HG03196 (cell line): ENCODE measurements at regions not wholly inside any gene's neighbourhood (a gene's known extent, or its start where the extent isn't known, plus 50 kb on each side); places are given as distances from the start of the nearest gene placed in this dataset.
"Not testable (repeated sequence)": the region's sequence is repeated elsewhere in the genome, so short reads cannot be mapped to it uniquely, and the experiment has no call there.

Source experiments
- ATAC-seq: cut with Tn5 transposase; IDR thresholded peaks from one replicate; pipeline ENCODE4 v1.9.1; 2021; ENCODE audit not compliant: unreplicated experiment

DNA sequence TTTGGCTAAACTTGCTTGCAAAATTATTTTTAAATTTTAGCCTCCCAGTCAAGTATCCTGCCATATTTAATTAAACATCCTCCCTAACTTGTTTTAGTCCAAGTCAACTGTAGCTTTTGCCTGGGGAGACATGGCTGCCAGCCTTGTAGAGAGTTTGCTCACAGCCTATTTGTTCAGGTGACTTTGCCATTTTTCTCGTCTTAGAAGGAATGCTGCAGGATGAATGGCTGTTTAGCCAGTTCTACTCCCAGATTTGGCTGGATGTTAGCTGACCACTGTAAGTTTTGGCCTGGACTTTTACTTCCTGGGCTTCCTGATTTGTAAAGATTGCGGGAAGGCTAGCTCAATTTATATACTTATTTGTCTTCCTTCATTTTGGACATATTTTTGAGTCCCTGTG is 236.4 kb upstream of the SGO1 start:
- ATAC-seq: no peak

DNA sequence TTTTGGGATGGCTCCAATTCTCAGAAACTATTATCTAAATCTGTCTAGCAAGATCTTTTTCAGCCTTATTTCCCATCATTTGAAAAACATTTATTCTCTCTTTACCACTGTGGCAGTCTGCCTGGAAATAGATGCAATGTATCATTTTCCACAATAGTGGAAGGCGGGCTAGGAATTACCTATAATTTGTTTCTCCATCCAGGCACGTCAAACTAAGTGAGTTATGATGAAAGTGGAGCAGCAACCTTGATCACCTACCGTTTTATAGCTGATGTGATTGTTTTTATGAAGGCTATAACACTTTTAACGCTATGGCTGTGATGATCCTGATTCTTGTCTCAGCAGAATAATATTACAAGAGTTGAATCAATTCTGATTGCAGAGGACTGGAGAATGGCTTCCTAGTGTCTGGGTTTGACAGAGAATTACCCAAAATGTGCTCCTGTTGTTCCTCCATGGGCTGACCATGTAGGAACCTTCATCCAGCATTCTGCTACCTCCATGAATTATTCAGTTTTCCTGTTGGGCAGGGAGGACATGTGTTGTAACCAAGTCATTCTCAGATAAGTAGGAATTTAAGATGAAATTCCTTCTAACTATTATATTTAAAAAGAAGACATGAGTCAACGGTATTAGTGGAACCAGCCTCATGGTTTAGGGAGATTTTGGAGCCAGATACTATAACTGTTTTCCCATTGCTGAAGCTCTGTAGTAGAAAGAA is 231.5 kb upstream of the SGO1 start:
- no peak for ATAC-seq

DNA sequence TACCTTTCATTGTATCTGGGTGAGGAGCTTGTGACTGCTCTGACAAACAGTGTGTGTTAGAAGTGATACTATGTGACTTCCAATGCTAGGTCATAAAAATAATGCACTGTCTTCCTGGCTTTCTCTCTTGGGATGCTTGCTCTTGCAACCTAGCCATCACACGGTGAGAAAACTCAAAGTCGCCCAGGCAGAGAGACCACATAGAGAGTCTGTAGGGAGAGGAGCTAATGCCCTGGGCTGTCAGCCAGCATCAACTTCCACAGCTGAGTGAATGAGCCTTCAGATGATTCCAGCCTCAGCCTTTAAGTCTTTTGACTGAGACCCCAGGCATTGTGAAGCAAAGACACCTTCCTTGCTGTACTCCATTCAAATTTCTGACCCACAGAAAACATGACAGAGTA is 220.6 kb upstream of the SGO1 start:
- no peak for ATAC-seq

DNA sequence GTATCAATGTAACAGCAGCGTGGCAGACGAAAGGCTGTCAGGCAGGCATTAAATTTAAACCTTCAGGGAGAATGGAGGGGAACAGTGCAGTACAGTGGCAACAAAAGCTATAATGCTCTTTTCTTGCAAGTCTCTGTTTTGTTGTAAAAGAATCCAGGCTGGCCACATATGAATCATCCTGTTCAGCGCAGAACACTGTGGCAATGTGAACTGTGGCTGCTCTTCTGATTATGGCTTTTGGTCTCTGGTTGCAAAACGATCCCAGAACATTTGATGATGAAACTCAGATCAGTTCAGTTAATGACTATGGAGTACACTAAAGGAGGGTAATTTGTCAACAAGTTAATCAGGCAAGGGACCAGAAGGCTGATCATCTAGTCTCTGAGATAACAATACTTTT is 219.7 kb upstream of the SGO1 start:
- ATAC-seq: no peak

DNA sequence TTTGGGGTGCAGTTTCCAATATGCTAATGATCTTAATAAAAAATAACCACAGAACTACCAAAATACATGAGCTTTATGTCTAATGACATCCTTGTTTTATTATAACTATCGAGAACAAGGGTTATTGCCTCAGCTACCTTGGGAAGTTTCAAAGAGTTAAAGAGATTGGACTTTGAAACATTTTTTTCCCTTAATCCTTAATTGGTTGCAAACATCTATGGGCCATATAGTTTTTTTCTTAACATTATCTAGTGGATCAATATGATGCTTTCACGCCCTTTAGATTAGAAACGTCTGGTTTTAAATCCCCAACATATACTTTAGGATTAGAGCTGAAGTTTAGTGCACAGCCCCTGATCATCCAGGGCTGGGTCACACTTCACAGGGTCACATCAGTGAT is 219.2 kb upstream of the SGO1 start:
- ATAC-seq: no peak

DNA sequence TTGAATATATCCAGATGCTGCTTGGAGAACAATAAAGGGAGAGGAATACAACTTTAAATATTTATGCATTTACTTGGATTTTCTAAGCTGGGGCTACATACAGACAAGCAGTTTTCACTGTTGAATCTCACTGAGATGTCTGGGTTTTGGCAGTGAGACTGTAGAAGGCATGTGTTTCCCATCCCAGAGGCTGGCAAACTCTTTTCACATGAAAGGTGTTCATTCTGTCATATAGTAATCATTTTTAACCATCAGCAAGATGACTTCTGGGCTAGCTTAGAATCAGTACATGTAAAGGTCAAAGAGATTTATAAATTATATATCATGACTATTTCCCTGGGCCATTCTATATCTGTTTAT is 218.7 kb upstream of the SGO1 start:
- no peak for ATAC-seq

DNA sequence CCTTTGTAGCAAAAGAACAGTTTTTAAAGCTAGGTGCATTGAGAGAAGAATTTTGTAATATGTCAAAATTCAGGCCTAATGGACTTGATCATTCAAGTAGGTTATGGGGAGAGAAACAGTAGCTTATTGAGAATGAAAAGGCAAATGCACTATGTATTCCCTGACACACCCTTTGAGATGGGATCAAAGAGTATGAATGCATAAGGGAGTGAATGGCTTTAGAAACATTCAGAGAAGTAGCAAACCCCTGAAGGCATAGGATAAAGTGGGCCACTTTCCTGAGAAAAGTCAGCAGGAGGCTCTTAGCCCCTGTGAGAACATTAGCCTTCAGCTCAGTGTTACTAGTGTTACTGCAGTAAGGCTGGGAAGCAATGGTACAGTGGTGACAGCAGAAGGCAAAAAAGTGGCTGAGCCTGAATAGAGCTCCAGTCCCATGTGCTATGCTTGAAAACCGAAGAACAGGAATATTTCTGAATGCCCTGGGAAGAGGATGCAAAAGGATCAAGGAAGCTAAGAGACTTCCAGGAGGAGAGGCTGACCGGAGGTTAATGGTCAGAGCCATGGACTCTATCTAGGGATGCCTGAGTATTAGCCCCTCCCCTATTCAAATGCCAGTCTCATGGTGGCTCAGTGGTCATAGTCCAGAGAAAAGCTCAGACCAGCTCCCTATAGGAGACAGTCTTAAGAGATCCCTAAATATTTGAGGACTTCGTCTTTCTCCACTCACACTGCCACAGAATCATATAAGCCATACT is 218.2 kb upstream of the SGO1 start:
- ATAC-seq: no peak

DNA sequence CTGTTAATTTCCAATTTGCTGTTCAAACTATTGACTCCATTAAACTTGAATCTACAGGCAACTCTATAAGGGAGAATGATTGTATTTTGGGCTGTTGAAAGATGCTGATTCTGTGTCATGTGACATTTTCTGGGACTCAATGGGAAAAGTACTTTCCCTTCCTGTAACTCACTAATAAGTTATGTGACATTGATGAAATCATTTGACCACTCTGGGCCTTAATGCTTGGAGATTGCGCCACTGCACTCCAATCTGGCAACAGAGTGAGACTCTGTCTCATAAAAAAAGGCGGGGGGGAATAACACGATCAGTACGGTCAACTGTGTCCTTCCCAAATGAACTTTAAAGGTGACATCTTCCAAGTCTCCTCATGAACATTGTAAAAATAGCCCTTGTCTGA is 215.2 kb upstream of the SGO1 start:
- no peak for ATAC-seq

DNA sequence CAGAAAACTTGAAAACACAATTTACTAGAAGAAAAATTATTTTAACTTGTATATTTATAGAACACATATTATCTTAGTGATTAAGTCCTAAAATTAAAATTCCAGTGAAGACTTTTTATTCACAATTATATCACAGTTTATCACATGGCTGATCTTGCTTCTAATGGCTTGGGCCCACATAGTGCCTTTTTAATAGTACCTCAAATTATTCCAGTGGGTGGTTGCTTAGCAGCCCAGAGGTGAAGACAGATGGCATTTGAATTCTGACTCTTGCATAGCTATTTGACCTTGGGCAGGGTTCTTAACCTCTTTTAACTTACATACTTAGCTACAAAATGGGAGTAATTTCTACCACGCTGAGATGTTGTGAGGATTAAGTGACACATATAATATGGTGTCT is 214.7 kb upstream of the SGO1 start:
- ATAC-seq: no peak

DNA sequence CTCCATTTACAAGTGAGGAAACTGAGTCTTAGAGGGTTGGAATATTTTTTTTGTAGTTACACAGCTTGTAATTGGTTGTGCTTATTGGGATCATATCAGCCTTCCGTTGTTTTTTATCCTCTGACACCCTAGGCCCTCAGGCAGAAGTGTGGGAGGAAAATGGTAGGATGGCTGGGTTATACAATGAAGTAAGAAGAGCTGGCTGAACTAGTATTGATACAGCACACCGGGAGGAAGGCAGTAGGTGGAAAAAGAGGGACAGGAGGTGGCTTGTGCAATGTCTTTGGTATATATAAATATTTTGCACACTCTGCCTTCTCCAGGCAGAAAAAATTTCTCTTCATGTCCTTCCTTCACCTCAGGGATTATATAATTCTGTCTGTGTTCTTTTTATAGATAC is 214.3 kb upstream of the SGO1 start:
- no peak for ATAC-seq

DNA sequence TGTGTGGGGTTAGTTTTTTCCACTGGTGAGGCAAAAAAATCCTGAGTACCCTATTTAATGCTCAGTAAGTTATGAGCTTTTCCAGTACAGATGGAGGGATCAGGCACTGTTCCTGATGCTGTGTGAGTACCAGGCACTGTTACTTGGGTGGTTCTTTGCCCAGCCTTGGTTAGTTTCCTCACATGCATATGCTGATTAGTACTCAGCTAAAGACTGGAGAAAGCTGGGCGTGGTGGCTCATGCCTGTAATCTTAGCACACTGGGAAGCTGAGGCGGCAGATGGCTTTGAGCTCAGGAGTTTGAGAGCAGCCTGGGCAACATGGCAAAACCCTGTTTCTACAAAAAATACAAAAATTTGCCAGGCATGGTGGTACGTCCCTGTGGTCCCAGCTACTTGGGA is 210.3 kb upstream of the SGO1 start:
- ATAC-seq: no peak

DNA sequence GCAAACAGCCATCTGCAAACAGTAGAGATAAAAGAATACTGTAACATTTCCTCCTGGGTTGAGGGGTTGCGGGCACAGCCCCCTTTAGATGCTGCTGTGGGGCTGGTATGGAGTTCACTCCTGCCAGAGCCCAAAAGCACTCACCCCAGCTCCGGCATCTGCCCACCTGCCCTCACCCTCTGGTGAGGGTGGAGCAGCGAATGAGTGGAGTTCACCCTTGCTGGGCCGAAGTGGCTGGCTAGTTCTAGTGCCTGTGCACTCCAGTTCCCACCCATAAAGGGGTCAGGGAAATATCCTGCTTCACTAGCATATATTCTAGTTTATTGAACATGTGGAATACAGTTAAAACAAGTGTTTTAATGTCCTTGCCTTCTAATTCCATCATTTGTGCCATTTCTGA is 209.7 kb upstream of the SGO1 start:
- no peak for ATAC-seq

DNA sequence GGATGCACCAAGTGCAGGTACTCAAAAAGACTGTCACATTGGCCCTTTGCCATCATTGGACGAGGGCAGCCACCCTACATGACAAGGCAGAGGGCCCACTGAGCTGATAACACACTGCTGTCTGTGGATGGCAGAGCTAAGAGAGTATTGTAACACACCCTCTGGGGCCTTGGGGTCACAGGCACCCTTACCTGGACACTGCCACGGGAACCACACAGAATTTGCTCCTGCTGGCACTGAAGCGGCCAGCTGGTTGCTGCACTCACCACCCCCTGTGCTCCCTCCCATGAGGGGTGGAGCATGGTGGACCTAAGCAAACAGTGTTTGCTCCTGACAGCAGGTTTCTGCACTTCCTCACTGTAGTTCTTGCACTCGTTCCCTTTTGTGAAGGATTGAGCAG is 208.2 kb upstream of the SGO1 start:
- no peak for ATAC-seq

DNA sequence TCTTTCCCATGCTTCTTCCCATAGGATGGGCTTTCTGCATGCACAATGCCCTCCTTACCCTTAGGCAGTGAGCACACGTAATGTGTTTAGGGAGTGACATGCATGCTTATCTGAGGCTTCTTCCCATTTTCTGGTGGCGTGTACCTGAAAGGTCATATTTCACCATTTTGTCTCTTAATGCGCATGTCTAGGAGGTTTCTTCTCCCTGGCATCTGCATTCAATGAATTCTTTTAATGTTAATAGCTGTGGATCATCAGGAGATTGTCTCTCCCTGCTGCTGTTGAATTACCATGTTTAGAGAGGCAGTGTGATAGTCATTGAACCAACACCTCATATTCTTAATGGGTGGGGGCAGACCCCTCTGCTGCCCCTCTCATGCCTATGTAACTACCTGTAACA is 205.6 kb upstream of the SGO1 start:
- no peak for ATAC-seq

DNA sequence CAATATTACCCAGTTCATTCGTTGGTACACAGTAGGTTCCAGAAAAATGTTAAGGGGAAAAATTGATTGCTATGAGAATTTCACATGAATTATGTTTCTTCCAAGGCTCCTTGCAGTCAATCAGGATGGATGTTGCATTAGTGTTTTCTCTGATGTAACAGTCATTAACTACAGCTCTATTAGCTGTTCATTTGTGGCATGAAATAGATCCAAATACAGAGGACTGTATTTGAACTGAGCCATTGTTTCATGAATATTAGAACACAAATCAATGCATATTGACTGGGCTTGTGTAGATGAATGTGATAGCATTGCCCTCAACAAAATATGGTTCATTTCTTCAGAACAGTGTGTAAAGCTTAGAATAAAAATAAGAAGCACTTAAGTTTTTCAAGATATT is 203.0 kb upstream of the SGO1 start:
- no peak for ATAC-seq

DNA sequence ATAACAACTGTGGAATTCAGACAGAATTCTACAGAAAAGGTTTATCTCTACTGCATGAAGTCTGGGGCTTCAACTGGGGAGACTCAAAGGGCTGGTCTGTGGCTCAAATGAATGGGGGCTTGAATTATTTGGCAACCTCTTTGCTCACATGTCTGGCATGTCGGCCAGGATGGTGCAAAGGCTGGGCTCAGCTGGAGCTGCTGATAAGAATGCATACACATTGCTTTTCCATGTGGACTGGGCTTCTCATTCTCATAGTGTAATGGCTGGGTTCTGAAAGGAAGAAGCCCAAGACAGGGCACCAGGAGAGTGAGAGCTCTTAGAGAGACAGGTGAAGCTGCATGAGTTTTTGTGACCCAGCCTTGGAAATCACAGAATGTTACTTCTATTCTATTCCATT is 194.3 kb upstream of the SGO1 start:
- ATAC-seq: no peak

DNA sequence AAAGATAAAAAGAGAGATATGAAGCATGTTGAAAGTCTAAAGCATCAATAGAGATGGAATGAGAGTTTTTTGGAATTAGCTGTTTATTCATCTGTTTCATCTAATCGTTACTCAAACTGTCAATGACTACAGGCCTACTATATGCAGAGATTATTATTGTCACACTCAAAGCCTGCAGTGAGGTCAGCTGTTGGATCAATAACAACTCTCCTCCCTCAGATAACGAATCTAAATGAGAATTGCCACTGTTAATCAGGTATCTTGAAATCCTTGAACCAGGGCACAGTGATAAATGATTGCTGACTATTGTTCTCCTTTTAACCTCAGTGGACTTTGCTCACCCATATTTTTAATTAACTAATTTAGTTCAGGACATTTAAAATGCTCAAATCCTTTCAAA is 192.3 kb upstream of the SGO1 start:
- ATAC-seq: no peak

DNA sequence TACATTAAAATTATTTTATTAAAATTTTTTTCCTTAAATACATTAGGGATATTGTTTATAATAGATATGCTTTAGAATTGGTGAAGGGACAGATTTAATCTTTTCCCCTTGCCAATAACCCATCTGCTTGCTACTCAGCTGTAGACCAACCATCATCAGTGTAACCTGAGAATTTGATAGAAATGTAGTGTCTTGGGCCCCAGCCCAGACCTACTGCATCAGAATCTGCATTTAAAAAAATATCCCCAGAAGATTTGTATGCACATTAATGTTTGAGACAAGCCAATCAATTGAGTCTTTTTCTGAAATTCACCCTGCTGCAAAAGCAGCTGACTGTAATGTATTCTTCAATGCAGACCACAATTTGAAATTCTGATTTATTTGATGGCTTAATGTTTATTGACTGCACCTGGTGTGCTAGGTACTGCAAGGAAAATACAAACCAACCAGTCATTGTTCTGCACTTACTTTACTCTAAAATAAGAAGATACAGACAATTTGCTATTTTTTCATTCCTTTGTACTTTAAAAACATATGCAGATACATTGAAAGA is 190.7 kb upstream of the SGO1 start:
- no peak for ATAC-seq

DNA sequence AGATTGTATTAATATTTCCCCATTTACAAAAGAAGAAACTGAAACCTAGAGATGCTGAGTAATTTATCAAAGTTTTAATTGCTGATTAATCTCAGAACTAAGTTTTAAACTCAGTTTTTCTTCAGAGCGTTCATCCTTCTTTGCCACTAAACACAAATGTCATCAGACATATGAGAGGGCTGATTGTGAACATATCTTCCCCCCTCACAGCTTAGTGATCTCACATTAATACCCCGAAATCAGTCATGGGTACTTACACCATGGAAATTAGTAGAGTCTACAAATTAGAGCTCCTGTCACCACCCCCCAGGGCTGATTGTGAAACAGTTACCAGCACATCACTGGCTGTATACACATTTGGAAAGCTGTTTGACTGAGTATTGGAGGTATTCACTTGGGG is 189.3 kb upstream of the SGO1 start:
- ATAC-seq: no peak

DNA sequence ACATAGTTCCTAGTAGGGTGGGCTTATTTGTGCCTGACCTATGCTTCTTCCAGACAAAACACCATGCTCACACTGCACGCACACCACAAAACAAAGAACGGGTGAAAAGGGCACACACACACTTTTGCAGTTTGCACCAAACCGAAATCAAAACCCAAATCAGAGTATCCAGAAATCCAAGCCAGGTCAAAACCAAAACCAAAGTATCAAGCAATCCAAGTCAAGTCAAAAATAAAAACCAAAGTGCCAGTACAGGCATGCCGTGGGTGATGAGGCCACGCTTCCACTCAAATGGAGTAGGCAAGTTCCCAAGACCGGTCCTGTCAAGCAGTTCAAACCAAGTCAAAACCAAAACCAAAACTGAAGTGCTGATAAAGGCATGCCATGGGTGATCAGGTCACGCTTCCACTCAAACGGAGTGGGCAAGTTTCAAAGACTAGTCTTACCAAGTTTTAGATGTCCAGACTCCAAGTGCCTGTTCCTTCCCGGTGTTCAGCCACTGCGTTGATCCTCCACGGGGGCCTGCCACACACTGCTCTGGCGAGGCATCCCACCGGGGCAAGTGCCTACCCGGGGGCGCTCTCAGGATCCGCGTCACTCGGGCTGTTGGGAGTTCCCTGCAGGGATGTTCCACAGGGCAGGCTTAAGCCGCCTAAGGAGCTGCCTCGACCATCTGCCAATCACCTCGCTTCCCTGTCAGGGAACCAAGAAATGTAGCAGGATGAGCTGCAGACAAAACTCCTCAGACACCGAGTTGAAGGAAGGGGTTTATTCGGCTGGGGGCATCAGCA is 184.5 kb upstream of the SGO1 start:
- not testable (repeated sequence) for ATAC-seq

DNA sequence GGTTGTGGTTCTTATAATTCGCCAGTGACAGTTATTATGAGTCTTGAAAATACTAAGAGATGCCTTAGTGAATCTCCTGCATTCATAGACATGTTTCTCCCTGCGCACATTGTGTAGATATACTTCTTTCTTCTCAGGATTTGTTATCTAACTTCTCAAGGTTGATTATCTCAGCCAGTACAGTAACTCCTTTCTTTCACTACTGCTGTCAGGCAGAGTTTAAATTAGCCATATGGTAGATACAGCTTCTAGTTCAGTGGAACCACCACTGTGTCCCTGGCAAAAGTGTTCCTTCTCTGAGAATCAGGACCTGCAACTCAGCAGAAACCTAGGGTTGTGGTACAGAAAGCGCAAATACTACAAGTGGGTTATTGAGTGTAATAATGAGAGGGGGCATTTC is 175.0 kb upstream of the SGO1 start:
- no peak for ATAC-seq

DNA sequence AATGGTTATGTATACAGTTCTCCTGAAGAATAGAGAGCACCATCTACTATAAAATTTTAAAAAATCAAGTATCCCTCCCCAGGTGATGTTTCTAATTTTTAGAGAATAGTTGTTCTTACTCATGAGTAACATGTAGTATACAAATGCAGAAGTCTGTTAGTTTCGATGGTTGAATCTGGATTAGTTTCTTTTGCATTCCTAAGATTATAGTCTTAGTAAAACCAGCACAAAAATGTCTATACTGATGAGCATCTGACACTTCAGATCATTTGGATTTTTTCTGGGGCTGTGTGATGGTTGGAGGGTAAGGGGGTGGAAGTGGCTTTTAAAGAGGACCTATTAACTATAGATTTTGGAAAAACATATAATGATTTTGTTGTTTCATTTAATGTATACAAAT is 167.3 kb upstream of the SGO1 start:
- no peak for ATAC-seq
